Kidney epithelial cell (primary cell): ENCODE measurements at regions not wholly inside any gene's neighbourhood (a gene's known extent, or its start where the extent isn't known, plus 50 kb on each side); places are given as distances from the start of the nearest gene placed in this dataset.

Experiments
- DNase-seq: peaks from one replicate; pipeline ENCODE4 v3.0.0-alpha.2; 2010; ENCODE audit warnings: low read depth
- H3K27me3 ChIP-seq: 2 replicates; pipeline ENCODE4 v1.6.0; 2011; ENCODE audit warnings: low read length; ENCODE audit not compliant: control insufficient read depth, insufficient read depth
- H3K36me3 ChIP-seq: 2 replicates; pipeline ENCODE4 v1.5.1; 2011; ENCODE audit warnings: low read length; ENCODE audit not compliant: control insufficient read depth, insufficient read depth
- H3K4me3 ChIP-seq: 2 replicates; pipeline ENCODE4 v1.5.1; 2011; ENCODE audit warnings: low read depth, mild to moderate bottlenecking, control low read depth, low read length
- CTCF ChIP-seq: IDR thresholded peaks from 2 replicates; pipeline ENCODE4 v1.5.1; 2011; ENCODE audit warnings: mild to moderate bottlenecking, moderate library complexity, low read length, control low read depth, inconsistent platforms; ENCODE audit not compliant: insufficient read depth, poor library complexity, severe bottlenecking

GRCh38 chr18:73088445-73088844 is 220.7 kb upstream of the NETO1 start:
- DNase-seq, result no peak
- no peak for TF ChIP-seq CTCF

GRCh38 chr18:73087282-73087977 is 219.6 kb upstream of the NETO1 start:
- TF ChIP-seq CTCF, result no peak
- Histone ChIP-seq H3K27me3 (no peaks in the 10 kb centered on the region), H3K4me3 (no peak overlapping the region), H3K36me3 (no peaks in the 10 kb centered on the region)
- no peak for DNase-seq

More at GRCh38 chr18:73088445-73088844, 220.7 kb upstream of the NETO1 start:
- H3K4me3 ChIP-seq, result no peak overlapping the region
- no peaks in the 10 kb centered on the region for H3K36me3 ChIP-seq
- H3K27me3 ChIP-seq, result no peaks in the 10 kb centered on the region

GRCh38 chr18:73079920-73080319 is 212.1 kb upstream of the NETO1 start:
- DNase-seq, result no peak
- no peak for TF ChIP-seq CTCF
- no peak overlapping the region for H3K4me3 ChIP-seq
- H3K36me3 ChIP-seq, result no peaks in the 10 kb centered on the region
- no peaks in the 10 kb centered on the region for H3K27me3 ChIP-seq

- no peaks in the 10 kb centered on the region for H3K36me3 ChIP-seq
- no peaks in the 10 kb centered on the region for H3K27me3 ChIP-seq
- peak; percentile 62 for DNase-seq
- no peak for TF ChIP-seq CTCF
- H3K4me3 ChIP-seq, result no peak overlapping the region
These were observed 193.0 kb upstream of the NETO1 start for GRCh38 chr18:73060666-73061288.

DNA sequence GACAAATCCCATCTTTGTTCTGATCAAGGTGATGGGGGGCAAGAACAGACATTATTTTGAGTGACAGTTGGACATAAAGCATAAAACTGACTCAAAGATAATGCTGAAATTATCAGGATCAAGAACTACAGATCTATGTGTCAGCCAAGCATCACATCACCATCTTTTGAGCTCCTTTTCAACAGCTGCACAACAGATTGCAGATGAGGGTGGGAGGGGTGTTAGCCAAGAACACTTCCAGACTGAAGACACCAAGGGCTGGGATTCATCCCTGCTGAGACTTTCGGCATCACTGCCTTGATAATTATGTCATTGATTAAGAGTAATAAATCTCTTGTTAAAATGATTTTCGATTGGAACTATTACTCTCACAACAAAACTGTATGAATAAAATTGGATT is 191.5 kb upstream of the NETO1 start:
- TF ChIP-seq CTCF, result no peak
- DNase-seq, result no peak

DNA sequence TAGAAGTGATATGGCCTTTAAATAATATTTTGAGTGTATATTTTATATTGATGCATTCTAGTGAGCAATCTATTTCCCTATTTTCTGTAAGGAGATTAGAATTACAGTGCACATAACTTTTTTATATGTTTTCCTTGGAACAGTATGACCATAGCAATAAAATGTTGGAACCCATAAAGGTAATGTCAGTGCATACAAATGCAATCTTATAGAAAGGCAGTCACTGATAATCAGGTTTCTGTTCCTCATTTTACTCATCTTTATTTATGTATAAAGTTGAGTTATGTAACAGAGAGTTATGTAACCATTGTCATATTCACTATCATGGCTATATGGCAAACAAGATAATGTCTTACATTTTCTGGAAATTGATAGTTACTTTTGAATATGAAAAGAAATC is 179.9 kb upstream of the NETO1 start:
- no peak for DNase-seq
- H3K27me3 ChIP-seq, result no peaks in the 10 kb centered on the region
- no peaks in the 10 kb centered on the region for H3K36me3 ChIP-seq
- TF ChIP-seq CTCF, result no peak
- H3K4me3 ChIP-seq, result no peak overlapping the region

More for the DNA sequence above, 191.5 kb upstream of the NETO1 start:
- H3K27me3 ChIP-seq, result no peaks in the 10 kb centered on the region
- no peaks in the 10 kb centered on the region for H3K36me3 ChIP-seq
- no peak overlapping the region for H3K4me3 ChIP-seq
